ENCODE measurements at regions not wholly inside any gene's neighbourhood (a gene's known extent, or its start where the extent isn't known, plus 50 kb on each side); places are given as distances from the start of the nearest gene placed in this dataset.
"Not testable (repeated sequence)": the region's sequence is repeated elsewhere in the genome, so short reads cannot be mapped to it uniquely, and the experiment has no call there.

DNA sequence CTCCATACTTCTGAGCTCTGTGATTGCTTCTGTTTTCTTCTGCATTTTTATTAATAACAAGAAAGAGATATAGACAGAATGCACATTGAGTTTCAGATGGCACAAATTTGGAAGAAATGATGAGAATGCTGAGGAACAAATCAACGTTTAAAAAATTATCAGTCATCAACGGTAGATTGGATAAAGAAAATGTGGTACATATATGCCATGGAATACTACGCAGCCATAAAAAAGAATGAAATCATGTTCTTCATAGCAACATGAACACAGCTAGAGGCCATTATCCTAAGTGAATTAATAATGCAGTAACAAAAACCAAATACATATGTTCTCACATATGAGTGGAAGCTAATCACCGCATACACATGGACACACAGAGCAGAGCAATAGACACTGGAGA lies 81.8 kb downstream of the DUSP6 start:
- no peaks in the 10 kb centered on the region for H3K27me3 ChIP-seq
- intact Hi-C loops (cut with DNase I; ENCODE audit: low total_unique reads) = no loop called here
- no peak for DNase-seq
- H3K9me3 ChIP-seq = no peaks in the 10 kb centered on the region
- no peak overlapping the region for H3K4me3 ChIP-seq
- 91 to 95% methylated on average over 4 of the region's 4 CpGs for WGBS, 2 donors
- no peak for TF ChIP-seq POLR2A (IDR thresholded peaks at IDR 0.05)
- TF ChIP-seq, protein P1, sequence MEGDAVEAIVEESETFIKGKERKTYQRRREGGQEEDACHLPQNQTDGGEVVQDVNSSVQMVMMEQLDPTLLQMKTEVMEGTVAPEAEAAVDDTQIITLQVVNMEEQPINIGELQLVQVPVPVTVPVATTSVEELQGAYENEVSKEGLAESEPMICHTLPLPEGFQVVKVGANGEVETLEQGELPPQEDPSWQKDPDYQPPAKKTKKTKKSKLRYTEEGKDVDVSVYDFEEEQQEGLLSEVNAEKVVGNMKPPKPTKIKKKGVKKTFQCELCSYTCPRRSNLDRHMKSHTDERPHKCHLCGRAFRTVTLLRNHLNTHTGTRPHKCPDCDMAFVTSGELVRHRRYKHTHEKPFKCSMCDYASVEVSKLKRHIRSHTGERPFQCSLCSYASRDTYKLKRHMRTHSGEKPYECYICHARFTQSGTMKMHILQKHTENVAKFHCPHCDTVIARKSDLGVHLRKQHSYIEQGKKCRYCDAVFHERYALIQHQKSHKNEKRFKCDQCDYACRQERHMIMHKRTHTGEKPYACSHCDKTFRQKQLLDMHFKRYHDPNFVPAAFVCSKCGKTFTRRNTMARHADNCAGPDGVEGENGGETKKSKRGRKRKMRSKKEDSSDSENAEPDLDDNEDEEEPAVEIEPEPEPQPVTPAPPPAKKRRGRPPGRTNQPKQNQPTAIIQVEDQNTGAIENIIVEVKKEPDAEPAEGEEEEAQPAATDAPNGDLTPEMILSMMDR (IDR thresholded peaks at IDR 0.05) = no peak
- H3K27ac ChIP-seq = no peak overlapping the region
- no peaks in the 10 kb centered on the region for H3K4me1 ChIP-seq
- no peaks in the 10 kb centered on the region for H3K36me3 ChIP-seq (ENCODE audit: low read depth, missing control alignments)

DNA sequence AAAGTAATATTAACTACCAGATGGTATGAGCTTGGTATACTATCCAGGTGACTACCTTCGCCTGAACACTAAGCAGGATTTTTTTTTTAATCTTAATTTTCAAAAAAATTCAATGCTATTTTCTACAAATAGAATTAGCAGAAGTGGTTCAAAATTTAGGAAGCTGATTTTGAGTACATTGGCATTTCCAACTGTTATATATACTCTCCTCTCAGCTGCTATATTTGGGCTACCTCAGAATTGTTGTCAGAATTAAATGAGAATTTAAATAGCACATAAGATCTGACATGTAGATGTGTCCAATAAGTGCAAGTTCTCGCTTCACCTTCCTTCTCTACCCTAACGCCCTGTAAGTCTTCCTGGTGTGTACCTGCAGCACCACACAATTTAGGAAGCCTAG lies 83.1 kb downstream of the DUSP6 start:
- TF ChIP-seq, protein P1 (IDR thresholded peaks at IDR 0.05) = no peak
- TF ChIP-seq POLR2A (IDR thresholded peaks at IDR 0.05) = no peak
- no peak for DNase-seq
- H3K4me3 ChIP-seq = no peak overlapping the region
- H3K36me3 ChIP-seq (ENCODE audit: low read depth, missing control alignments) = no peaks in the 10 kb centered on the region
- H3K27me3 ChIP-seq = no peaks in the 10 kb centered on the region
- intact Hi-C loops (cut with DNase I; ENCODE audit: low total_unique reads) = no loop called here
- WGBS, 2 donors = 88 to 95% methylated on average over 3 of the region's 3 CpGs
- no peaks in the 10 kb centered on the region for H3K4me1 ChIP-seq
- H3K9me3 ChIP-seq = no peaks in the 10 kb centered on the region
- no peak overlapping the region for H3K27ac ChIP-seq

GRCh38 chr12:89267404-89267803 lies 84.9 kb downstream of the DUSP6 start:
- TF ChIP-seq POLR2A (IDR thresholded peaks at IDR 0.05) = no peak
- TF ChIP-seq, protein P1 (IDR thresholded peaks at IDR 0.05) = no peak
- no peaks in the 10 kb centered on the region for H3K4me1 ChIP-seq
- no peak overlapping the region for H3K27ac ChIP-seq
- no peaks in the 10 kb centered on the region for H3K36me3 ChIP-seq (ENCODE audit: low read depth, missing control alignments)
- intact Hi-C loops (cut with DNase I; ENCODE audit: low total_unique reads) = no loop called here
- no peak overlapping the region for H3K4me3 ChIP-seq
- no peak for DNase-seq
- H3K27me3 ChIP-seq = no peaks in the 10 kb centered on the region
- 68 to 76% methylated on average over 3 of the region's 3 CpGs for WGBS, 2 donors
- H3K9me3 ChIP-seq = no peaks in the 10 kb centered on the region

DNA sequence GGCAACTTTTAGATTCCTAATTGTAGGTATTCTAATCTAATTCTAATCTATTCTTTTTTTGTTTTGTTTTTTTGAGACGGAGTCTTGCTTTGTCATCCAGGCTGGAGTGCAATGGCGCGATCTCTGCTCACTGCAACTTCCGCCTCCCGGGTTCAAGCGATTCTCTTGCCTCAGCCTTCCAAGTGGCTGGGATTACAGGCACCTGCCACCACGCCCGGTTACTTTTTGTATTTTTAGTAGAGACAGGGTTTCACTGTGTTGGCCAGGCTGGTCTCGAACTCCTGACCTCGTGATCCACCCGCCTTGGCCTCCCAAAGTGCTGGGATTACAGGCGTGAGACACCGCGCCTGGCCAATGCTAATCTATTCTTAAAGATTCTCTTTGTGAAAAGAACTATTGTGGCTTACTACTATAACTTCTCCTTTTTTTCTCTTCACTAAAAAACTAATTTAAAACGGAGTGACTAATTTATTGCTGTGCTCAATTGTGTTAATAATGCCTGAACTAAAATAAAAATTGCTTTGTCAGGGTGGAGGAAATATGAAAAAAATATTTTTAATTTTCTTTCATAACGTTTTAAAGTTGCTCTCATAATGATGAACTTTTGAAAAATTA lies 85.6 kb downstream of the DUSP6 start:
- H3K27ac ChIP-seq; H3K36me3 ChIP-seq (ENCODE audit: low read depth, missing control alignments); H3K27me3 ChIP-seq; H3K4me1 ChIP-seq; intact Hi-C loops (cut with DNase I; ENCODE audit: low total_unique reads); H3K4me3 ChIP-seq; H3K9me3 ChIP-seq; DNase-seq: not testable (repeated sequence)
- WGBS, 2 donors = 77 to 88% methylated on average over 16 of the region's 16 CpGs

DNA sequence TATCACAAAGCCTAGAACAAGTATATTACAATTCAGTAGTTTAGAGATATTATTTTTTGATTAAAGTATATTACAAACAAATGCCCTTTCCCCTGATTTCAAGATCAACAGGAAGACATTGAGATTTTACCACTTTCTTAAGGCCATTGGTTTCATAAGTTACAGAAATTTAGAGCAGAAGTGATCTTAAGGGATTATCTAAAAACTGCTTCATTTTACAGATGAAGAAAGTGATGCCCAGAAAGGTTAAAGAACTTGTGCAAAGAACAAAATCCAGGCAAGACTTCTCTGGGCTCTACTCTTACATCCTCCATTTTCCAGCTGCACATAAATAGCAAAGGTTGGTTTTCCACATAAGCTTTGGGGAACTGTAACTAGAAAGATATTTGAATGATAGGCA lies 87.5 kb downstream of the DUSP6 start:
- intact Hi-C loops (cut with DNase I; ENCODE audit: low total_unique reads) = no loop called here
- no peaks in the 10 kb centered on the region for H3K9me3 ChIP-seq

More for the DNA sequence above, 87.5 kb downstream of the DUSP6 start:
- TF ChIP-seq, protein P1 (IDR thresholded peaks at IDR 0.05) = no peak
- TF ChIP-seq POLR2A (IDR thresholded peaks at IDR 0.05) = no peak
- Histone ChIP-seq H3K27me3 (no peaks in the 10 kb centered on the region), H3K4me1 (no peaks in the 10 kb centered on the region), H3K4me3 (no peak overlapping the region), H3K27ac (no peak overlapping the region), H3K36me3 (ENCODE audit: low read depth, missing control alignments) (no peaks in the 10 kb centered on the region)
- DNase-seq = no peak
